HCT116 (cell line): ENCODE measurements at regions not wholly inside any gene's neighbourhood (a gene's known extent, or its start where the extent isn't known, plus 50 kb on each side); places are given as distances from the start of the nearest gene placed in this dataset.
"Not testable (repeated sequence)": the region's sequence is repeated elsewhere in the genome, so short reads cannot be mapped to it uniquely, and the experiment has no call there.

ENCODE experiments used
- CTCF ChIP-seq, 3 experiments: fragments of 200-600 bp in 1 of 3; sonication (generic) in 1 of 3; IDR thresholded peaks in 2 of 3; conservative IDR thresholded peaks in 1 of 3; 2 replicates each; pipeline ENCODE4 v1.5.1; 2012 to 2017; ENCODE audit warnings: low read depth in 2 of 3, low read length in 2 of 3, antibody characterized with exemption in 1 of 3, borderline replicate concordance in 1 of 3, control low read depth in 1 of 3, mild to moderate bottlenecking in 1 of 3, mixed read lengths in 1 of 3, mixed run types in 1 of 3, moderate library complexity in 1 of 3; ENCODE audit not compliant: insufficient read depth in 1 of 3
- EZH2 ChIP-seq: fragments of 200-600 bp; sonication (generic); IDR thresholded peaks from 2 replicates; pipeline ENCODE4 v1.6.1; 2017; ENCODE audit warnings: antibody characterized with exemption, mixed run types
- JUND ChIP-seq: IDR thresholded peaks from 2 replicates; pipeline ENCODE4 v1.6.1; 2012
- POLR2A ChIP-seq: IDR thresholded peaks from 2 replicates; pipeline ENCODE4 v1.7.0; 2011; ENCODE audit warnings: borderline replicate concordance; ENCODE audit not compliant: insufficient read depth, insufficient read length; ENCODE audit errors: extremely low read depth
- POLR2AphosphoS5 ChIP-seq: IDR thresholded peaks from 2 replicates; pipeline ENCODE4 v1.6.1; 2011; ENCODE audit warnings: mild to moderate bottlenecking, low read depth, low read length, moderate library complexity
- REST ChIP-seq: IDR thresholded peaks from 2 replicates; pipeline ENCODE4 v1.6.1; 2012; ENCODE audit warnings: low read depth
- SP1 ChIP-seq: IDR thresholded peaks from 2 replicates; pipeline ENCODE4 v1.6.1; 2012; ENCODE audit warnings: low read depth
- SRF ChIP-seq: IDR thresholded peaks from 2 replicates; pipeline ENCODE4 v1.6.1; 2012; ENCODE audit warnings: low read depth
- YY1 ChIP-seq: IDR thresholded peaks from 2 replicates; pipeline ENCODE4 v1.6.1; 2011; ENCODE audit warnings: low read length, low read depth, moderate library complexity, mild to moderate bottlenecking; ENCODE audit not compliant: insufficient replicate concordance; ENCODE audit errors: extremely low read depth
- ZBTB33 ChIP-seq: IDR thresholded peaks from 2 replicates; pipeline ENCODE4 v1.6.1; 2011; ENCODE audit warnings: mild to moderate bottlenecking, low read length, moderate library complexity; ENCODE audit not compliant: insufficient replicate concordance; ENCODE audit errors: extremely low read depth
- ZFX ChIP-seq: fragments of 450-650 bp; IDR thresholded peaks from 2 replicates; pipeline ENCODE4 v1.6.1; 2017
- ZNF274 ChIP-seq: fragments of 200-500 bp; sonication (Bioruptor generic); IDR thresholded peaks from 2 replicates; pipeline ENCODE4 v1.6.1; 2014; ENCODE audit warnings: mild to moderate bottlenecking, low read depth, low read length, inconsistent platforms

GRCh38 chr20:22830715-22831114, 204.4 kb upstream of the SSTR4 start:
- not testable (repeated sequence) for TF ChIP-seq SRF; POLR2AphosphoS5; CTCF (IDR thresholded peaks at IDR 0.05 in 2 of 3, conservative IDR thresholded peaks at IDR 0.05 in 1 of 3; ENCODE audit: borderline replicate concordance in 1 of 3, insufficient read depth in 1 of 3, low read depth in 2 of 3, low read length in 2 of 3); ZNF274; REST; POLR2A; ZBTB33; EZH2; SP1; YY1; JUND; ZFX
